ENCODE measurements at regions not wholly inside any gene's neighbourhood (a gene's known extent, or its start where the extent isn't known, plus 50 kb on each side); places are given as distances from the start of the nearest gene placed in this dataset.

DNA sequence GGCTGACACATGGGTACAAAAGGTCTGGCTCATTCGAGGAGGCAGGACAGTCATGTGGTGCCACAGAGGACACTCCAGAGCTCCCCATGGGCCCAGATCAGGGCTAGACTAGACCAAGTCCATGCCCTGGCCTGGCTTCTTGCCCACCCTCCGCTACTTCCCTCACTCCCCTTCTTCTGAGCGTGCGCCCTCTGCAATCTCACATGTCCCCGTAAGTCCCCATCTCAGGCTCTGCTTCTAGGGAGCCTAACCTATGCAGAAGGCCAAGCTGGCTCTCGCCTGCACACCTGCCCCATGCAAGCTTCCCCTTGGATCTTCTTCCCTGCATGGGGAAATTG lies 553.6 kb downstream of the PTPRU start:
- ATAC-seq: no peak

DNA sequence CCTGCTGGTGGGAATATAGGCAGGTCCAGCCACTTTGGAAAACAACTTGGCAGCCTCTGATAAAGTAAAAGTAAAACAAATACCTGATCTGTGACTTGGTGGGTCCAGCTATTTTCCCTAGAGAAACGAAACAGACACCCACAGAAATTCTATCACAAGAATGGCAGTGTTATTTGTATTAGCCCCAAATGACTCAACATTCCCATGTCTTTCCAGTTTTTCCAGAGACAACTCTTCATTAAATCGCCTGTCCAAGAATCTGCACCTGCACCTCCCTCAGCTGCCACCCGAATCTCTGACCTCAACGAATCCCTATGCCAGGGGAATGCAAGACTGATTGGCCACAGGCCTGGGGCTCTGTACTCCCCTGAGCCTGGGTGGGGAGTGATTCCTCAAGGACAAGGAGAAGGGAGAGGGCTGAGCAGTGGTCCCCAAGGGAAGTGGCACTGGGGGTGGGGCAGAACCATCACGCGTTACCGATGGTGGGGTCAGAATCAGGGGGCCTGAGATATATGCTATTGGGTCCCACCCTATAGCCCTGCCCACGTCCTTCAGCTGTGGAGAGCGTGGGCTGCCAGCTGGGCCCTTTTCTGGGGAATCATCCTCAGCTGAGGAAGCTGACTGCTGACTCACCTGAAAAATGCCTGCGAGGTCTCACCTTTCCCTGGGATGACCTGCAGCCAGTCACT lies 553.0 kb downstream of the PTPRU start:
- no peak for ATAC-seq
- TF ChIP-seq ISL1 (CRISPR knock-in tag; IDR thresholded peaks at IDR 0.05): no peak
- TF ChIP-seq, protein P1, sequence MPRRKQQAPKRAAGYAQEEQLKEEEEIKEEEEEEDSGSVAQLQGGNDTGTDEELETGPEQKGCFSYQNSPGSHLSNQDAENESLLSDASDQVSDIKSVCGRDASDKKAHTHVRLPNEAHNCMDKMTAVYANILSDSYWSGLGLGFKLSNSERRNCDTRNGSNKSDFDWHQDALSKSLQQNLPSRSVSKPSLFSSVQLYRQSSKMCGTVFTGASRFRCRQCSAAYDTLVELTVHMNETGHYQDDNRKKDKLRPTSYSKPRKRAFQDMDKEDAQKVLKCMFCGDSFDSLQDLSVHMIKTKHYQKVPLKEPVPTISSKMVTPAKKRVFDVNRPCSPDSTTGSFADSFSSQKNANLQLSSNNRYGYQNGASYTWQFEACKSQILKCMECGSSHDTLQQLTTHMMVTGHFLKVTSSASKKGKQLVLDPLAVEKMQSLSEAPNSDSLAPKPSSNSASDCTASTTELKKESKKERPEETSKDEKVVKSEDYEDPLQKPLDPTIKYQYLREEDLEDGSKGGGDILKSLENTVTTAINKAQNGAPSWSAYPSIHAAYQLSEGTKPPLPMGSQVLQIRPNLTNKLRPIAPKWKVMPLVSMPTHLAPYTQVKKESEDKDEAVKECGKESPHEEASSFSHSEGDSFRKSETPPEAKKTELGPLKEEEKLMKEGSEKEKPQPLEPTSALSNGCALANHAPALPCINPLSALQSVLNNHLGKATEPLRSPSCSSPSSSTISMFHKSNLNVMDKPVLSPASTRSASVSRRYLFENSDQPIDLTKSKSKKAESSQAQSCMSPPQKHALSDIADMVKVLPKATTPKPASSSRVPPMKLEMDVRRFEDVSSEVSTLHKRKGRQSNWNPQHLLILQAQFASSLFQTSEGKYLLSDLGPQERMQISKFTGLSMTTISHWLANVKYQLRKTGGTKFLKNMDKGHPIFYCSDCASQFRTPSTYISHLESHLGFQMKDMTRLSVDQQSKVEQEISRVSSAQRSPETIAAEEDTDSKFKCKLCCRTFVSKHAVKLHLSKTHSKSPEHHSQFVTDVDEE (CRISPR knock-in tag; IDR thresholded peaks at IDR 0.05): no peak
- TF ChIP-seq ZNF8 (CRISPR knock-in tag; IDR thresholded peaks at IDR 0.05): no peak
- no peak for TF ChIP-seq OSR1 (CRISPR knock-in tag; IDR thresholded peaks at IDR 0.05)
- no peak for TF ChIP-seq TCF4 (CRISPR knock-in tag; IDR thresholded peaks at IDR 0.05; ENCODE audit: borderline replicate concordance)
- no peak for TF ChIP-seq PPARA (CRISPR knock-in tag; IDR thresholded peaks at IDR 0.05; ENCODE audit: borderline replicate concordance)
- TF ChIP-seq ZNF70 (CRISPR knock-in tag; IDR thresholded peaks at IDR 0.05): no peak
- no peak for TF ChIP-seq ZFP3 (CRISPR knock-in tag; IDR thresholded peaks at IDR 0.05)
- no peak for TF ChIP-seq ZNF565 (CRISPR knock-in tag; conservative IDR thresholded peaks at IDR 0.05; ENCODE audit: low read depth)
- TF ChIP-seq CSDC2 (CRISPR knock-in tag; IDR thresholded peaks at IDR 0.05): no peak
- TF ChIP-seq BACH2 (CRISPR knock-in tag; IDR thresholded peaks at IDR 0.05; ENCODE audit: borderline replicate concordance): no peak
- TF ChIP-seq TOX (CRISPR knock-in tag; IDR thresholded peaks at IDR 0.05; ENCODE audit: borderline replicate concordance): no peak
- TF ChIP-seq SNAI2 (CRISPR knock-in tag; IDR thresholded peaks at IDR 0.05): no peak
- no peak for TF ChIP-seq ZC3H10 (CRISPR knock-in tag; IDR thresholded peaks at IDR 0.05)
- no peak for TF ChIP-seq RARB (CRISPR knock-in tag; IDR thresholded peaks at IDR 0.05)
- no peak for TF ChIP-seq ARNTL (CRISPR knock-in tag; IDR thresholded peaks at IDR 0.05; ENCODE audit: borderline replicate concordance, low read depth)
- TF ChIP-seq GLIS3 (CRISPR knock-in tag; IDR thresholded peaks at IDR 0.05): no peak

More for the DNA sequence above, 553.6 kb downstream of the PTPRU start:
- TF ChIP-seq RARB (CRISPR knock-in tag; IDR thresholded peaks at IDR 0.05) (no peak), ARNTL (CRISPR knock-in tag; IDR thresholded peaks at IDR 0.05; ENCODE audit: borderline replicate concordance, low read depth) (no peak), GLIS3 (CRISPR knock-in tag; IDR thresholded peaks at IDR 0.05) (no peak), ISL1 (CRISPR knock-in tag; IDR thresholded peaks at IDR 0.05) (no peak), ZFP30 (CRISPR knock-in tag; IDR thresholded peaks at IDR 0.05) (no peak), TCF4 (CRISPR knock-in tag; IDR thresholded peaks at IDR 0.05; ENCODE audit: borderline replicate concordance) (no peak), OSR1 (CRISPR knock-in tag; IDR thresholded peaks at IDR 0.05) (no peak), ZNF70 (CRISPR knock-in tag; IDR thresholded peaks at IDR 0.05) (no peak), SNAI2 (CRISPR knock-in tag; IDR thresholded peaks at IDR 0.05) (no peak), CSDC2 (CRISPR knock-in tag; IDR thresholded peaks at IDR 0.05) (no peak), ZFP3 (CRISPR knock-in tag; IDR thresholded peaks at IDR 0.05) (no peak)
- TF ChIP-seq, protein P1 (CRISPR knock-in tag; IDR thresholded peaks at IDR 0.05): no peak
- TF ChIP-seq, protein P2, sequence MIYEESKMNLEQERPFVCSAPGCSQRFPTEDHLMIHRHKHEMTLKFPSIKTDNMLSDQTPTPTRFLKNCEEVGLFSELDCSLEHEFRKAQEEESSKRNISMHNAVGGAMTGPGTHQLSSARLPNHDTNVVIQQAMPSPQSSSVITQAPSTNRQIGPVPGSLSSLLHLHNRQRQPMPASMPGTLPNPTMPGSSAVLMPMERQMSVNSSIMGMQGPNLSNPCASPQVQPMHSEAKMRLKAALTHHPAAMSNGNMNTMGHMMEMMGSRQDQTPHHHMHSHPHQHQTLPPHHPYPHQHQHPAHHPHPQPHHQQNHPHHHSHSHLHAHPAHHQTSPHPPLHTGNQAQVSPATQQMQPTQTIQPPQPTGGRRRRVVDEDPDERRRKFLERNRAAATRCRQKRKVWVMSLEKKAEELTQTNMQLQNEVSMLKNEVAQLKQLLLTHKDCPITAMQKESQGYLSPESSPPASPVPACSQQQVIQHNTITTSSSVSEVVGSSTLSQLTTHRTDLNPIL (CRISPR knock-in tag; IDR thresholded peaks at IDR 0.05; ENCODE audit: low read depth): no peak
- TF ChIP-seq, protein P3, sequence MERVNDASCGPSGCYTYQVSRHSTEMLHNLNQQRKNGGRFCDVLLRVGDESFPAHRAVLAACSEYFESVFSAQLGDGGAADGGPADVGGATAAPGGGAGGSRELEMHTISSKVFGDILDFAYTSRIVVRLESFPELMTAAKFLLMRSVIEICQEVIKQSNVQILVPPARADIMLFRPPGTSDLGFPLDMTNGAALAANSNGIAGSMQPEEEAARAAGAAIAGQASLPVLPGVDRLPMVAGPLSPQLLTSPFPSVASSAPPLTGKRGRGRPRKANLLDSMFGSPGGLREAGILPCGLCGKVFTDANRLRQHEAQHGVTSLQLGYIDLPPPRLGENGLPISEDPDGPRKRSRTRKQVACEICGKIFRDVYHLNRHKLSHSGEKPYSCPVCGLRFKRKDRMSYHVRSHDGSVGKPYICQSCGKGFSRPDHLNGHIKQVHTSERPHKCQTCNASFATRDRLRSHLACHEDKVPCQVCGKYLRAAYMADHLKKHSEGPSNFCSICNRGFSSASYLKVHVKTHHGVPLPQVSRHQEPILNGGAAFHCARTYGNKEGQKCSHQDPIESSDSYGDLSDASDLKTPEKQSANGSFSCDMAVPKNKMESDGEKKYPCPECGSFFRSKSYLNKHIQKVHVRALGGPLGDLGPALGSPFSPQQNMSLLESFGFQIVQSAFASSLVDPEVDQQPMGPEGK (CRISPR knock-in tag; IDR thresholded peaks at IDR 0.05; ENCODE audit: borderline replicate concordance): no peak
- TF ChIP-seq, protein P4, sequence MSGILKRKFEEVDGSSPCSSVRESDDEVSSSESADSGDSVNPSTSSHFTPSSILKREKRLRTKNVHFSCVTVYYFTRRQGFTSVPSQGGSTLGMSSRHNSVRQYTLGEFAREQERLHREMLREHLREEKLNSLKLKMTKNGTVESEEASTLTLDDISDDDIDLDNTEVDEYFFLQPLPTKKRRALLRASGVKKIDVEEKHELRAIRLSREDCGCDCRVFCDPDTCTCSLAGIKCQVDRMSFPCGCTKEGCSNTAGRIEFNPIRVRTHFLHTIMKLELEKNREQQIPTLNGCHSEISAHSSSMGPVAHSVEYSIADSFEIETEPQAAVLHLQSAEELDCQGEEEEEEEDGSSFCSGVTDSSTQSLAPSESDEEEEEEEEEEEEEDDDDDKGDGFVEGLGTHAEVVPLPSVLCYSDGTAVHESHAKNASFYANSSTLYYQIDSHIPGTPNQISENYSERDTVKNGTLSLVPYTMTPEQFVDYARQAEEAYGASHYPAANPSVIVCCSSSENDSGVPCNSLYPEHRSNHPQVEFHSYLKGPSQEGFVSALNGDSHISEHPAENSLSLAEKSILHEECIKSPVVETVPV (CRISPR knock-in tag; IDR thresholded peaks at IDR 0.05): no peak
- TF ChIP-seq, protein P5, sequence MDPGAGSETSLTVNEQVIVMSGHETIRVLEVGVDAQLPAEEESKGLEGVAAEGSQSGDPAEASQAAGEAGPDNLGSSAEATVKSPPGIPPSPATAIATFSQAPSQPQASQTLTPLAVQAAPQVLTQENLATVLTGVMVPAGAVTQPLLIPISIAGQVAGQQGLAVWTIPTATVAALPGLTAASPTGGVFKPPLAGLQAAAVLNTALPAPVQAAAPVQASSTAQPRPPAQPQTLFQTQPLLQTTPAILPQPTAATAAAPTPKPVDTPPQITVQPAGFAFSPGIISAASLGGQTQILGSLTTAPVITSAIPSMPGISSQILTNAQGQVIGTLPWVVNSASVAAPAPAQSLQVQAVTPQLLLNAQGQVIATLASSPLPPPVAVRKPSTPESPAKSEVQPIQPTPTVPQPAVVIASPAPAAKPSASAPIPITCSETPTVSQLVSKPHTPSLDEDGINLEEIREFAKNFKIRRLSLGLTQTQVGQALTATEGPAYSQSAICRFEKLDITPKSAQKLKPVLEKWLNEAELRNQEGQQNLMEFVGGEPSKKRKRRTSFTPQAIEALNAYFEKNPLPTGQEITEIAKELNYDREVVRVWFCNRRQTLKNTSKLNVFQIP (CRISPR knock-in tag; IDR thresholded peaks at IDR 0.05; ENCODE audit: borderline replicate concordance, low read depth): no peak
